NCI-H774 (cell line): ENCODE measurements at regions not wholly inside any gene's neighbourhood (a gene's known extent, or its start where the extent isn't known, plus 50 kb on each side); places are given as distances from the start of the nearest gene placed in this dataset.
"Not testable (repeated sequence)": the region's sequence is repeated elsewhere in the genome, so short reads cannot be mapped to it uniquely, and the experiment has no call there.

Experiments used
- DNase-seq: peaks from one replicate; lab custom pipeline; 2025; lab: John Stamatoyannopoulos, UW

DNA sequence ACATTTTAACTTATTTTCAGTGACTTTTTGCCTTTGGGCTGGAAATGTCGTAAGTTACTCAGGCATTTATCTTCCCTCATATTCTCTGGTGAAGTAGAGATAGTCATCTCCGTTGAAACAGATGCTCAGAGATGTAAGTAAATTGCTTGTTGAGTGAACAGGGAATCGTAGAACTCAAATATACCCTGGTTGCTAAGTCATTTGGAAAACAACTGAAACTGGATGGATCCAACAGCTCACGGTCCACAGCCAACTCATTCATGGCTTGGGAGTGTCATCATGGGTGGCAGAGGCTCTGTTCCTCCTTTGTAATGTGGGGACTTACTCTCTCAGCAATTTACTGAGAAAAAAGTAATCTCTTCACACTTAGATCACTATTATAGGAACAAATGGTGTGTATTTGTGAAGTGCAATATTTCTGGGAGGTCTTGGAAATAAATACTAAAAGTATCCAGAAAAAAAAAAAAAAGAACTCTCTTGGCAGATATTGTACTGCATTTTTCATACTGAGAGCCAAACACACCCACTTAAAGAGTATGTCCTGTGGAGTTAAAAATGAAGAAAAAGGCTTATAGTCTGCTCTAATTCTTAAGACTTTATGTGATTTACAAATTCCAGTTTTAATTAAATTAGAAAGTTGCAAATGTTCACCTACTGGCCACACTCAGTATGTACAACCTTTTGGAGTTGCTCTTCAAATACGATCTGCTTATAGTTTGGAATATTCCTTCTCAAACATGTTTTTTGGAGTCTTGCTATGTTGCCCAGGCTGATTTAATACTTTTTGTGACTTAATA, 107.4 kb downstream of the LEPR start:
- DNase-seq = no peak

GRCh38 chr1:65531972-65532570, 111.6 kb downstream of the LEPR start:
- no peak for DNase-seq

DNA sequence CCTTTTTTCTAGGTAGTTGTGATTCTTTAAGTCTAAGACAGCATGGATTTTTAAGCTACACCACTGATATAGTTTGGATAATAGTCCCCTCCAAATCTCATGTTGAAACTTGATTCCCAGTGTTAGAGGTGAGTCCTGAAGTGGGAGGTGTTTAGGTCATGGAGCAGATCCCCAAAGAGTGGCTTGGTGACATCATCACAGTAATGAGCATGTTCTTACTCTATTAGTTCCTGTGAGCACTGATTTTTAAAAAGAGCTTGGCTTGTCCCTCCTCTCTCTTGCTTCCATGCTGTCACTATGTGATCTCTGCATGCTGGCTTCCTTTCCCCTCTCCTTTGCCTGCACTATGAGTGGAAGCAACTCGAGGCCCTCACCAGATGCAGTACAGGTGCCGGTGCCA, 115.5 kb downstream of the LEPR start:
- DNase-seq = no peak

DNA sequence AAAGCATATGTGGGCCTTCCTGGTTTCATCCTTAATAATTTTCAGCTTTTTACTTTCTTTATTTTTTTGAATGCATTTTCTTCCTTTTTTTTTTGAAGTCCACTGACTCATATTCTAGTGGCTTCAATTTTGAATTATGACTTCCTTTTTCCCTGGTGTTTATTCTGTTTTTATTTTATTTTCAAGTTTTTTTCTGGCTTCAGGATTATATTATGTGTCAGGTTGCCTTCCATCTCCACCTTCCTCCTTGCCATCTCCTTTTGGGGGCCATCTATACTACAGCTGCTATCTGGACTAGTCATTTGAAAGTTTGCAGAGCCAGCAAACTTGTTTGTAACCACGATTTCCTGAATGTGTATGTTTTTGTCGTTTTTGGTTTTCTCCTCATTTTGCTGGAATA, 117.6 kb downstream of the LEPR start:
- no peak for DNase-seq

DNA sequence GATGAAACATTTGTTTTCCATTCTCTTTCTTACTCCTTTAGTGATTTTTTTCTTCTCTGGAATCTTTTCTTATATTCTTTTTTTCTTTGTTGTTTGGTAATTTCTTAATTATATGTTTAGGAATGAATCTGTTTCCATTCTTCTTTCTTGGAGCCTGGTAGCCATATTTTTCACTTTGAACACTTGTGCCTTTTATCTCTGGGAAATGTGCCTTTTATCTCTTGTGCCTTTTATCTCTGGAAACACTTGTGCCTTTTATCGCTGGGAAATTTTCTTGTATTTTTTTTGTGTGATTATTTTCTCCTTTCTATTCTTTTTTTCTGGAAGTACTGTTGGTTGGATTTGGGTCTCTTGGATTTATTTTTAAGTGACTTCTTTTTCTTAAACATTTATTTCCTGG, 118.2 kb downstream of the LEPR start:
- DNase-seq = no peak

GRCh38 chr1:65539266-65540131, 119.0 kb downstream of the LEPR start:
- no peak for DNase-seq

- no peak for DNase-seq
Measured at GRCh38 chr1:65541161-65541560, 120.7 kb downstream of the LEPR start.

DNA sequence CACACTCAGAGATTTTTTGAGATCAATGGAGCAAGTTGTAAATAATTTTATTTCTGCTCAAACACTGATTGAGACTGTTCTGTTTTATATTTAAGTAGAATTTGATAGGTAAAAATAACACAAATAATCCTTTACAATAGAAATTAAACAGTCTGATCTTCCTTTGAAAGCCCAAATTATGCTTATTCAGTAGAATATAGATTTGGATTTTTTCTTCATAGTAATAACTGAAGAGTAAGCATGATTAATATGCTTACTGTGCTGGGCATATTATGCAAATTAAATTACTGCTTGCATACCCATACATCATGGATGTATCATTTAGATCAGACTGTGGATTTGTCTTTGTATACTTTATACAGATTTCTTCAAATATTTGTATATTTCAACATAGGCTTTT, 121.4 kb downstream of the LEPR start:
- no peak for DNase-seq

DNA sequence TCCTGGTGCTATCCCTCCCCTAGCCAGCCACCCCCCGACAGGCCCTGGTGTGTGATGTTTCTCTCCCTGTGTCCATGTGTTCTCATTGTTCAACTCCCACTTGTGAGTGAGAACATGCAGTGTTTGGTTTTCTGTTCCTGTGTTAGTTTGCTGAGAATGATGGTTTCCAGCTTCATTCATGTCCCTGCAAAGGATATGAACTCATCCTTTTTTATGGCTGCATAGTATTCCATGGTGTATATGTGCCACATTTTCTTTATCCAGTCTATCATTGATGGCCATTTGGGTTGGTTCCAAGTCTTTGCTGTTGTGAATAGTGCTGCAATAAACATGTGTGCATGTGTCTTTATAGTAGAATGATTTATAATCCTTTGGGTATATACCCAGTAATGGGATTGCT, 122.1 kb downstream of the LEPR start:
- not testable (repeated sequence) for DNase-seq

DNA sequence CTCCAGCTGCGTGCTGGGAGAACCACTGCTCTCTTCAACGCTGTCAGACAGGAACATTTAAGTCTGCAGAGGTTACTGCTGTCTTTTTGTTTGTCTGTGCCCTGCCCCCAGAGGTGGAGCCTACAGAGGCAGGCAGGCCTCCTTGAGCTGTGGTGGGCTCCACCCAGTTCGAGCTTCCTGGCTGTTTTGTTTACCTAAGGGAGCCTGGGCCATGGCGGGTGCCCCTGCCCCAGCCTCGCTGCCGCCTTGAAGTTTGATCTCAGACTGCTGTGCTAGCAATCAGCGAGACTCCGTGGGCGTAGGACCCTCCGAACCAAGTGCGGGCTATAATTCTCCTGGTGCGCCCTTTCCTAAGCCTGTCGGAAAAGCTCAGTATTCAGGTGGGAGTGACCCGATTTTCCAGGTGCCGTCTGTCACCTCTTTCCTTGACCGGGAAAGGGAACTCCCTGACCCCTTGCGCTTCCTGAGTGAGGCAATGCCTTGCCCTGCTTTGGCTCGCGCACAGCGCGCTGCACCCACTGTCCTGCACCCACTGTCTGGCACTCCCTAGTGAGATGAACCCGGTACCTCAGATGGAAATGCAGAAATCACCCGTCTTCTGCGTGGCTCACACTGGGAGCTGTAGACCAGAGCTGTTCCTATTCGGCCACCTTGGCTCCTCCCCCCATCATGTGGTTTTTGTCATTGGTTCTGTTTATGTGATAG, 130.0 kb downstream of the LEPR start:
- not testable (repeated sequence) for DNase-seq

DNA sequence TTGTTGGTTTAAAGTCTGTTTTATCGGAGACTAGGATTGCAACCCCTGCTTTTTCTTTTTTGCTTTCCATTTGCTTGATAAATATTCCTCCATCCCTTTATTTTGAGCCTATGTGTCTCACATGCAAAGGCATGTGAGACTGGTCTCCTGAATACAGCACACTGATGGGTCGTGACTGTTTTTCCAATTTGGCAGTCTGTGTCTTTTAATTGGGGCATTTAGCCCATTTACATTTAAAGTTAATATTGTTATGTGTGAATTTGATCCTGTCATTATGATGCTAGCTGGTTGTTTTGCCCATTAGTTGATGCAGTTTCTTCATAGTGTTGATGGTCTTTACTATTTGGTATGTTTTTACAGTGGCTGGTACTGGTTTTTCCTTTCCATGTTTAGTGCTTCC, 132.0 kb downstream of the LEPR start:
- not testable (repeated sequence) for DNase-seq

GRCh38 chr1:65554086-65554764, 133.8 kb downstream of the LEPR start:
- not testable (repeated sequence) for DNase-seq

GRCh38 chr1:65554829-65555228, 134.4 kb downstream of the LEPR start:
- no peak for DNase-seq

DNA sequence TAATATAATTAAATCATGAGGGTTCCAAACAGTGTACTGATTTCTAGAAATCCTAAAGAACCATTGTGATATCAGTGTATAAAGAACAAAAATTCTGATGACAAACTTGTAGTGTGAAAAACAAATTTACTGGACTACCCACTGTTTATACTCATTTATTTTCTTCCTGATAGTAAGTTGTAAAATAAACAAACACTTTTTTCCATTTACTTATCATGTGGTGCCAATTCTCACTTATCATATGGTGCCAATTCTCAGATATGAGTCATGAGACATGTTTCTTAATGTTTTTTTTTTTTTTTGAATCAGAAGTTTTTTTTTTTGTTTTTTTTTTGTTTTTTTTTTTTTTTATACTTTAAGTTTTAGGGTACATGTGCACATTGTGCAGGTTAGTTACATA, 137.7 kb downstream of the LEPR start:
- DNase-seq = no peak

GRCh38 chr1:65564493-65564892, 144.0 kb downstream of the LEPR start:
- no peak for DNase-seq

DNA sequence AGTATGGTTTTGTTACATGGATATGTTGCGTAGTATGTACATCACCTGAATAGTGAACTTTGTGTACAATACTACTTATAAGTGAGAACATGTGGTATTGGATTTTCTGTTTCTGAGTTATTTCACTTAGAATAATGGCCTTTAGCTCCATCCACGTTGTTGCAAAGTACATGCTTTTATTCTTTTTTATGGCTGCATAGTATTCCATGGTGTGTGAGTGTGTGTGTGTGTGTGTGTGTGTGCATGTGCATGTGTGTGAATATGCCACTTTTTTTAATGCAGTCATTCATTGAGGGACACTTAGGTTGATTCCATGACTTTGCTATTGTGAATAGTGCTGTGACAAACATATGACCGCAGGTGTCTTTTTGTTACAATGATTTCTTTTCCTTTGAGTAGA, 147.8 kb downstream of the LEPR start:
- no peak for DNase-seq

- no peak for DNase-seq
Measured at GRCh38 chr1:65572701-65573421, 152.4 kb downstream of the LEPR start.

GRCh38 chr1:65577278-65577677, 156.8 kb downstream of the LEPR start:
- DNase-seq = no peak

GRCh38 chr1:65577982-65578381, 157.5 kb downstream of the LEPR start:
- DNase-seq = not testable (repeated sequence)

DNA sequence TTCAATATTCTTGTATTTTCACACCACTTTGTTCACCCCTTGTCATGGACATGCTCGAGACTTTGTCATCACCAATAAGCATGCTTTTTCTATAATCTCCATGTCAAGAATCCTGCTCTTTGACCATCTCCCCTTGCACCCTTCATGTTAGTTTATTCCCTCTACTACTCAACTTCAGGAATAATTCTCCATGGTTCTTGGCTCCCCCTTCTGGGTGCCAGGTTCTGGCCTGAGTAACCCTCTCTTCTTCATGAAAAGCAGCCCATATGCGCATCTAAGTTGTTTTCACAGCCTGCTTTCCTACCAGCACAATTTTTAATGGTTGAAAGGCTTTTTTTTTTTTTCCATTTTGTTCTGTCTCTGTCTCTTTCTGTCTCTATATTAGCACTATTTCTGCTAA, 160.7 kb downstream of the LEPR start:
- DNase-seq = no peak

GRCh38 chr1:65584399-65584798, 163.9 kb downstream of the LEPR start:
- no peak for DNase-seq
